Stimulated activated naive B cell treated with anti-CD40 and anti-IgM and Interleukin-4, amounts not matched to agents 10 μg/mL and 1 μg/mL and 100 μg/mL, for 72 hours (primary cell): ENCODE measurements at regions not wholly inside any gene's neighbourhood (a gene's known extent, or its start where the extent isn't known, plus 50 kb on each side); places are given as distances from the start of the nearest gene placed in this dataset.
"Not testable (repeated sequence)": the region's sequence is repeated elsewhere in the genome, so short reads cannot be mapped to it uniquely, and the experiment has no call there.

ENCODE experiments used
- ATAC-seq, 2 donors: fragments of 150-1000 bp; cut with Tn5 transposase; replicated peaks; 2 replicates each; pipeline ENCODE4 v1.10.0; 2021; ENCODE audit warnings: moderate library complexity in 1 of 2
- DNase-seq: peaks from one replicate; pipeline ENCODE4 v3.0.0; 2021
- H3K27ac Mint-ChIP-seq: one replicate; pipeline ENCODE4 v1.8.0; 2022; ENCODE audit warnings: mild to moderate bottlenecking, mixed read lengths
- H3K27me3 Mint-ChIP-seq, 2 donors: one replicate each; pipeline ENCODE4 v1.8.0; 2022; ENCODE audit warnings: mixed read lengths in 2 of 2
- H3K36me3 Mint-ChIP-seq, 2 donors: one replicate each; pipeline ENCODE4 v1.8.0; 2022; ENCODE audit warnings: mixed read lengths in 2 of 2, mild to moderate bottlenecking in 1 of 2
- H3K4me1 Mint-ChIP-seq, 2 donors: one replicate each; pipeline ENCODE4 v1.8.0; 2022; ENCODE audit warnings: mixed read lengths in 2 of 2, mild to moderate bottlenecking in 1 of 2
- H3K4me3 Mint-ChIP-seq, 2 donors: one replicate each; pipeline ENCODE4 v1.8.0; 2022; ENCODE audit warnings: mild to moderate bottlenecking in 2 of 2, mixed read lengths in 2 of 2, moderate library complexity in 1 of 2
- H3K9me3 Mint-ChIP-seq, 2 donors: one replicate each; pipeline ENCODE4 v1.8.0; 2022; ENCODE audit warnings: mixed read lengths in 2 of 2, mild to moderate bottlenecking in 1 of 2

DNA sequence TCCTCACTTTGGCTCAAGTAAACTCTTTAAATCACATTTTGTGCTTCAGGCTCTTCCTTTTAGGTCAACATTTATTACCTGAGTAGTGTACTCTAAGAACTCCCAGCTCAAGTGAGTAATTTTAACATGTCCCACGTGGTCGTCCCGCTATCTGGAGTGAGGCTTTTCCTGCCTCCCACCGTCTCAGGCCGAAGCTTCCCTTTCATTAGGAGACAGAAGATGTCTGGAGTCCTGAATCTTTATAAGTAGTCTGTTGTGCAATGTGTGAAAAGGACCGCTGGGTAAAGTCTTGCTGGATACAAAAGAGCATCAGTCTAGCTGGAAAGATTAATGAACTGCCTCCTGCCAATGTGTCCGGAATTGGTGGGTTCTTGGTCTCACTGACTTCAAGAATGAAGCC lies 117.7 kb upstream of the NEIL3 start:
- no peak overlapping the region for H3K27ac Mint-ChIP-seq
- H3K9me3 Mint-ChIP-seq: peaks cover 3 to 4% of the 10 kb centered on the region in 2 donors
- no peaks in the 10 kb centered on the region for H3K4me1 Mint-ChIP-seq
- H3K4me3 Mint-ChIP-seq: no peak overlapping the region
- no peak for DNase-seq
- no peaks in the 10 kb centered on the region for H3K36me3 Mint-ChIP-seq
- no peaks in the 10 kb centered on the region for H3K27me3 Mint-ChIP-seq
- ATAC-seq: no peak

DNA sequence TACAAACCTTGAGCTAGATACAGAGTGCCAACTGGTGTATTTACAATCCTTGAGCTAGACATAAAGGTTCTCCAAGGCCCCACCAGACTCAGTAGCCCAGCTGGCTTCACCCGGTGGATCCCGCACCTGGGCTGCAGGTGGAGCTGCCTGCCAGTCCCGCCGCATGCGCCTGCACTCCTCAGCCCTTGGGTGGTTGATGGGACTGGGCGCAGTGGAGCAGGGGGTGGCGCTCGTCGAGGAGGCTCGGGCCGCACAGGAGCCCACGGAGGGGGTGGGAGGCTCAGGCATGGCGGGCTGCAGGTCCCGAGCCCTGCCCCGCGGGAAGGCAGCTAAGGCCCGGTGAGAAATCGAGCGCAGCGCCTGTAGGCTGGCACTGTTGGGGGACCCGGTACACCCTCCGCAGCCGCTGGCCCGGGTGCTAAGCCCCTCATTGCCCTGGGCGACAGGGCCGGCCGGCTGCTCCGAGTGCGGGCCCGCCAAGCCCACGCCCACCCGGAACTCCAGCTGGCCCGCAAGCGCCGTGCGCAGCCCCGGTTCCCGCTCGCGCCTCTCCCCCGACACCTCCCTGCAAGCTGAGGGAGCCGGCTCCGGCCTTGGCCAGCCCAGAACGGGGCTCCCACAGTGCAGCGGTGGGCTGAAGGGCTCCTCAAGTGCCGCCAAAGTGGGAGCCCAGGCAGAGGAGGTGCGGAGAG lies 116.5 kb upstream of the NEIL3 start:
- not testable (repeated sequence) for H3K4me1 Mint-ChIP-seq, H3K9me3 Mint-ChIP-seq, H3K27ac Mint-ChIP-seq, H3K36me3 Mint-ChIP-seq, H3K4me3 Mint-ChIP-seq, H3K27me3 Mint-ChIP-seq, ATAC-seq, DNase-seq

DNA sequence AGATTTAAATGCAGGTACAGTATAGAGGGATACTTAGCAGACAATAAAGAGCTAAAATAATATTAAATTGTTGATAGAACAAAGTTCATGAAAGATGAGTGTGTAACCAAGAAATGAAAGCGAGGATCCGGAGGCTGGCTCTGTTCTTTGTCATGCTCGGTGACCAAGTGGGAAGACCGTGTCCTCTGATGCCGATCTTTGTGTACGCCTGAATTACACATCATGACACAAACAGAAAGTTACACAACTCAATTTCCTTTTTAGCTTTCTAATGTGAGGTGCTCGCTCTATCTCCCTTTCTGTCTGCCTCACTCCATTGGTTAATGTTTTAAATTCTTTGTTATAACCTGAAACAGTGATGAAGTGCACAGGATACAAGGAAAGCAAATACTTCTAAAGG lies 114.8 kb upstream of the NEIL3 start:
- DNase-seq (no peak), ATAC-seq (no peak)
- Mint-ChIP-seq H3K4me3 (no peak overlapping the region), H3K27ac (no peak overlapping the region), H3K4me1 (no peaks in the 10 kb centered on the region), H3K9me3 (peaks cover 7 to 8% of the 10 kb centered on the region in 2 donors), H3K36me3 (no peaks in the 10 kb centered on the region), H3K27me3 (no peaks in the 10 kb centered on the region)

DNA sequence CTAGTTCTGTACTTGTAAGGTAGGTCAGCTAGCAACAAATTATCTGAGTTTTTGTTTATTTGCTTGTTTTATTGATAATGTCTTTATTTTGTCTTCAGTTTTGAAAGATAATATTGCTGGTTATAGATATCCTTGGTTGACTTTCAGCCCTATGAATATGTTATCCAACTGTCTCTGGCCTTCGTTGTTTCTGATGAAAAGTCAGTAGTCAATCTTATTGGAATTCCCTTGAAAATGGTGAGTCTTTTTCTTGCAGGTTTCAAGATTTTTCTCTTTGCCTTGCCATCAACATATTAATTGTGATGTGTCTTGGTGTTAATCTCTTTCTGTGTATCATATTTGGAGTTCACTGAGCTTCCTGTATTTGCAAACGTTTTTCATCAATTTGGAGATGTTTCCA lies 113.1 kb upstream of the NEIL3 start:
- Mint-ChIP-seq H3K4me3 (no peak overlapping the region), H3K27ac (no peak overlapping the region), H3K36me3 (no peaks in the 10 kb centered on the region), H3K4me1 (no peaks in the 10 kb centered on the region), H3K9me3 (peaks cover 7 to 8% of the 10 kb centered on the region in 2 donors), H3K27me3 (no peaks in the 10 kb centered on the region)
- ATAC-seq (no peak), DNase-seq (no peak)

DNA sequence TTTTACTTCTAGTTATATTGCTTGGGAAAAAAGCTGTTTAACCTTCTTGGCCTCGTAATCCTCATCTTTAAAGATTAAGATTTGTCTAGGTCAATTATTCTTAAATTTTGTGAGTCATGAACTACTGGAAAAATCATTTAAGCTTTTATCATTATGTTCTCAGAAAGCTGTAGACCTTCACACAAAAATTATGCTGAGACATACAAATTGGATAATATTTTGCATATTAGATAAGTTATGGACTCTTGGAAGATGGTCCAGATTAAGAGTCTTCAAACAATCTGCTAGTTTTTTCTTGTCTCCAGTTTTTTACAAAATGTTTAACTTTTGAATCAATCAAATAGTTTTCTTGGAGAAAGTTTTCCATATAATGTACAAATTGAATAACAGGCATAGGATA lies 108.1 kb upstream of the NEIL3 start:
- Mint-ChIP-seq H3K36me3 (no peaks in the 10 kb centered on the region), H3K27me3 (no peaks in the 10 kb centered on the region), H3K4me1 (no peaks in the 10 kb centered on the region), H3K9me3 (peaks cover 5 to 8% of the 10 kb centered on the region in 2 donors), H3K4me3 (no peak overlapping the region), H3K27ac (no peak overlapping the region)
- no peak for ATAC-seq
- DNase-seq: no peak

DNA sequence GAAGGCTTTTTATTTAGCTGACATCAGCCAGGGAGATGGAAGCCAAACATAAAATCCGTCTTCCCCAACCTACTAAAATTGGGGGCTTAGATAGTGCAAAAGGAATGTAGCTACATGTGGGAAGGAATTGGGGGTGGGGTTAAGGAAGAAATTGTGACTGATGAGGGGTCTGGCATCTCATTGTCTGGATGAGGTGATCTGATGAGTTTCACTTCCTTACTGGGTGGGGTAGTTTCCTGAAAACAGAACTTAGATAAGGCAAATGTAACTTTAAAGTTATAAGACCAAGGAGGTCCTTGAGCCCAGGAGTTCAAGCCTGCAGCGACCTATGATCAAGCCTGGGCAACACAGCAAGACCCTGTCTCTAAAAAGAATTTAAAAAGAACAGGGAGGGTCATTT lies 105.5 kb upstream of the NEIL3 start:
- ATAC-seq: no peak

DNA sequence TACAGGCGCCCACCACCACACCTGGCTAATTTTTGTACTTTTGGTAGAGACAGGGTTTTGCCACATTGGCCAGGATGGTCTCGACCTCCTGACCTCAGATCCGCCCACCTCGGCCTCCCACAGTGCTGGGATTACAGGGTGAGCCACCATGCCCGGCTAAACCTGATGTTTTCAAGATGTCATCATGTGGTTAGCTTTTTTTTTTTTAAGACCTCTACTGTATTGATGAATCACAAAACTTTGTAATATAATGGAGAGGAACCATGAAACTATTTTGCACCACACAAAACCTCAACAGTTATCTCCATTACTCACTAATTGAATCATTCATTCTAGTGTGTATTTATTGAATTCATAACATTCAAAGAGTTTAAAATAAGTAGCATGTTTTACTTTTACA lies 94.7 kb upstream of the NEIL3 start:
- Mint-ChIP-seq H3K4me3 (no peak overlapping the region), H3K4me1 (no peaks in the 10 kb centered on the region), H3K36me3 (no peaks in the 10 kb centered on the region), H3K27ac (no peak overlapping the region), H3K27me3 (no peaks in the 10 kb centered on the region), H3K9me3 (no peaks in the 10 kb centered on the region)
- ATAC-seq (no peak), DNase-seq (no peak)

More for the DNA sequence above, 105.5 kb upstream of the NEIL3 start:
- Mint-ChIP-seq H3K4me3 (no peak overlapping the region), H3K36me3 (no peaks in the 10 kb centered on the region), H3K27ac (no peak overlapping the region), H3K27me3 (no peaks in the 10 kb centered on the region), H3K4me1 (no peaks in the 10 kb centered on the region), H3K9me3 (peaks cover 3 to 4% of the 10 kb centered on the region in 2 donors)
- DNase-seq: no peak

DNA sequence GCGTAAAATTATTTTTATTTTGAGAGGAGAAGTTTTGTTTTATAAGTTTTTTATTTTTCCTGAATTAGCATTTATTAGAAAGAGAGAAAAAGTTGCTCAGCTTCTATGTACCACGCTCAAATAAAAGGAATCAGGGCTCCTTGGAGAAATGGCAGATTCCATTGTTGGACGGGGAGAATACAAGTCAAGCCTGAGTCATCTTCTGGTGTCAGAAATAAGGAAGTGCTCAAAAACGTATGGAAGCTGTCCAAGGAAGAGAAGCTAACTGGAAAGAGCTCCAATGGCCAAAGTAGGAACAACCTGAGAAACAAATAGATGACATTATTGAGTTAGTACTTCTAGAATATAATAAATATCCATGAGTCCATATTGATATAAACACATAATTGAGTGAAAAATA lies 89.3 kb upstream of the NEIL3 start:
- H3K27me3 Mint-ChIP-seq: no peaks in the 10 kb centered on the region
- DNase-seq: no peak
- H3K27ac Mint-ChIP-seq: no peak overlapping the region
- no peaks in the 10 kb centered on the region for H3K4me1 Mint-ChIP-seq
- no peaks in the 10 kb centered on the region for H3K36me3 Mint-ChIP-seq
- no peaks in the 10 kb centered on the region for H3K9me3 Mint-ChIP-seq
- ATAC-seq: no peak
- no peak overlapping the region for H3K4me3 Mint-ChIP-seq

DNA sequence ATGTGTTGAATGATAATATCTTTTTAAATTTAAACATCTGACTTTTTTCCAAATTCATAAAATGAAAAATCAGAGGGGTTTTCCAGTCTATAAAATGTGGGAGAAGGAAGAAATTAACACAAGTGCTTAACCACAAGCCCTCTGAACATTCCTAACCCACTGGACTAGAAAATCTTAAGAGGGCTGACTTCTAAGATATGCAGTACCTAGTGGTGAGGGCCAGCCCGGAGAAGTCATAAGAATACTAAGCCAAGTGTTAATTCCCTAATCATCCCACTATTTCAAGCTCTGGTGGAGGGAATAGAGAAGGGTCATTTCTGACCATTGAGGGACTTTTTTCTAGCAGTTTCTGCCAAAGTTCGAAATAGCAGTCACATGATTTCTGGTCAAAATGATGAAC lies 86.9 kb upstream of the NEIL3 start:
- Mint-ChIP-seq H3K27ac (no peak overlapping the region), H3K4me1 (no peaks in the 10 kb centered on the region), H3K27me3 (no peaks in the 10 kb centered on the region), H3K4me3 (no peak overlapping the region), H3K36me3 (no peaks in the 10 kb centered on the region), H3K9me3 (peaks cover 0 to 2% of the 10 kb centered on the region in 2 donors)
- DNase-seq (no peak), ATAC-seq (no peak)

DNA sequence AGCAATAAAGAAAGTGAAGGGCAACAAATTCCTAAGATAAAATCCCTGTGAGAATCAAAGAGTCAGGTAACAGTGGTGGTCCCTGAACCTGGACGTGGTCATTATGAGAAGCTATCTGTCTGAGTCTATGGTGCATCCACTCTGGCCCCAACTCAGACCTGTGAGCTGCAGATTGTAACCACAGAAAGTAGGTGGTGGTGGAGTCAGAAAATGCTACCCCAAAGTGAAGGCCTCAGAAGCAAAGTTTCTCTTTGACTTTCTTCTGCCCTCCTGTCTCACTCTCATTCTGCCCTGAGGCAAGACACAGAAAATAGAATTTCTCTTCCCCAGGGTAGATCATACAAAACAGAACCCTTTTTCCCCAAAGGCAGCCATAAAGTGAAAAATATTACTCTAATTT lies 84.1 kb upstream of the NEIL3 start:
- no peaks in the 10 kb centered on the region for H3K36me3 Mint-ChIP-seq
- DNase-seq (no peak), ATAC-seq (no peak)
- H3K4me3 Mint-ChIP-seq: no peak overlapping the region
- no peak overlapping the region for H3K27ac Mint-ChIP-seq
- no peaks in the 10 kb centered on the region for H3K4me1 Mint-ChIP-seq
- H3K27me3 Mint-ChIP-seq: no peaks in the 10 kb centered on the region
- peaks cover 0 to 2% of the 10 kb centered on the region in 2 donors for H3K9me3 Mint-ChIP-seq

DNA sequence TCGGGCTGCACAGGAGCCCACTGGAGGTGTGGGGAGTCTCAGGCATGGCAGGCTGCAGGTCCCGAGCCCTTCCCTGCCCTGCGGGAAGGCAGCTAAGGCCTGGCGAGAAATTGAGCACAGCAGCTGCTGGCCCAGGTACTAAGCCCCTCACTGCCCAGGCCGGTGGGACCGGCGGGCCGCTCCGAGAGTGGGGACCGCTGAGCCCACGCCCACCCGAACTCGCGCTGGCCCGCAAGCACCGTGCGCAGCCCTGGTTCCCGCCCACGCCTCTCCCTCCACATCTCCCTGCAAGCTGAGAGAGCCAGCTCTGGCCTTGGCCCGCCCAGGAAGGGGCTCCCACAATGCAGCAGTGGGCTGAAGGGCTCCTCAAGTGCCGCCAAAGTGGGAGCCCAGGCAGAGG lies 82.0 kb upstream of the NEIL3 start:
- DNase-seq (no peak), ATAC-seq (no peak)
- Mint-ChIP-seq H3K27me3 (no peaks in the 10 kb centered on the region), H3K9me3 (peaks cover 0 to 2% of the 10 kb centered on the region in 2 donors), H3K4me3 (no peak overlapping the region), H3K4me1 (no peaks in the 10 kb centered on the region), H3K36me3 (no peaks in the 10 kb centered on the region), H3K27ac (no peak overlapping the region)

DNA sequence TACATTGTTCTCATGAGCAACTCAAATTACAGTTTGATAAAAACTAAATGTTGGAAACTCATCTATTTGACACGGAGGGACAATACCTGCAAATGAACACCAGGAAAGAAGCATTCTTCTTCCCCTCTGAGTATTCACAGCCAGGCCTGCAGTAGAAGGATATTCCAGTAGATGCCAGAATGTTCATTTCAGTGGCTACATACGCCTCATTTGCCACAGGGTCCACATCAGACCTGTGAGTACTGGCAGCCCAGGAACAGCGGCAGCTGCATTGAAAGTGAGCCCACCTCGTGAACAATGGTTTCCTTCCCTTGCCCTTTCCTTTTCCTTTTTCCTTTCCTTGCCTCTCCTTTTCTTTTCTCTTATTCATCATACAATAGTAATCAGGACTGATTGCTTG lies 81.1 kb upstream of the NEIL3 start:
- Mint-ChIP-seq H3K27ac (no peak overlapping the region), H3K4me1 (no peaks in the 10 kb centered on the region), H3K27me3 (no peaks in the 10 kb centered on the region), H3K9me3 (peaks cover 0 to 2% of the 10 kb centered on the region in 2 donors), H3K36me3 (no peaks in the 10 kb centered on the region), H3K4me3 (no peak overlapping the region)
- DNase-seq (no peak), ATAC-seq (no peak)

DNA sequence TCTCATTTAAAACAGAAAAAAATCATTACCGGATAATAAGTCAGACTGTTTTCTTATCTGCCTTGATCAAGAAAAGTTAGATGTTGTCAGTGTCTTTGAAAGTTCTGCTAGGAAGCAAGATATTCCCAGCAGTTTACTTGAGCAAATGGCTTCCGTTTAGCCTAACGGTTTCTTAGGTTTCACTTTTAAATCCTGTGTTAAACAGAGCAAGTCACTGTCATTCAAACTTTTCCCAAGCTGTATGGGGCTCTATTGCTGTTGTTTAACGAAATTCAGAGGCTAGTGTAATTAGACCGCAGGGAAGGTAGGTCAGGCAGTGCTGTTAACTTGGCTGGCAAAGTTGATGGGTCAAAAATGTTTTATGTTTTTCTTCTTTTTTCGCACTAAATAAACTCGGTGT lies 80.3 kb upstream of the NEIL3 start:
- H3K9me3 Mint-ChIP-seq: peaks cover 0 to 2% of the 10 kb centered on the region in 2 donors
- H3K36me3 Mint-ChIP-seq: no peaks in the 10 kb centered on the region
- DNase-seq: no peak
- H3K27me3 Mint-ChIP-seq: no peaks in the 10 kb centered on the region
- H3K27ac Mint-ChIP-seq: no peak overlapping the region
- H3K4me3 Mint-ChIP-seq: peak overlapping the region in 1 of 2 donors; percentile 48
- no peak for ATAC-seq
- no peaks in the 10 kb centered on the region for H3K4me1 Mint-ChIP-seq

DNA sequence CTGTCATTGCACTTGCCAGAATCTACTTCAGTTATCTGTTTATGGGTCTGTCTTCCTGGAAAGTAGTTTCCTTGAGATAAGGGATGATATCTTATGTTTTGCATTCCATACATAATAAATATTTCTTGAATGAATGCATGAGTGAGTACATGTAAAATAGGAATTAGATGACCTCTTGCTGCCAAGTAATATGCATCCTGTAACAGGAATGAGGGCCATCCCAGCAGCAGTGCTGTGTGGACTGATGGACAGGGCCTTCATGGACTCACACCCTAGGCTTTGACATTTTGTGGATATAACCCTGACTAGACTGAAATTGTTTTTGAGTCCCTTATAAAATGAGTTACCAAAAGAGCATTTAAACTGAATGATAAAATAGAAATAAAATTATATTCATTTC lies 77.2 kb upstream of the NEIL3 start:
- Mint-ChIP-seq H3K9me3 (no peaks in the 10 kb centered on the region), H3K4me3 (no peak overlapping the region), H3K27me3 (no peaks in the 10 kb centered on the region), H3K36me3 (no peaks in the 10 kb centered on the region), H3K4me1 (no peaks in the 10 kb centered on the region), H3K27ac (no peak overlapping the region)
- no peak for DNase-seq
- no peak for ATAC-seq

DNA sequence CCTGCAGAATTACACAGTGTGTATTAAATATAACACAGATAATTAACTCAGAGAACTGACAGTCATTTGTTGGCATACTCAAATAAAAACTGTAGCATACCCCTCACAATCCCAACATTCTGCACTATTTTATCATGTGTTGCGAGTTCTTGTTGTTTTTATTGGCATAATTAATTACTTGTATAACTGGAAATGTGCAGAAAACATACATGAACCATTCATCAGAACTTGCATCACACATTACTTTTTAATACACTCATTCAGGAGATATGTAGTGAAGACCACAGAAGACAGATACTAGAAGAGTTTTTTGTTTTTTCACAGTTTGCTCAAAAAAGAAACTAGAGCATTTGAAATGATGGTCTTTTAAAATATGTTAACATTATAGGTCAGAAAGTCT lies 74.6 kb upstream of the NEIL3 start:
- Mint-ChIP-seq H3K9me3 (no peaks in the 10 kb centered on the region), H3K4me3 (no peak overlapping the region), H3K27me3 (no peaks in the 10 kb centered on the region), H3K4me1 (no peaks in the 10 kb centered on the region), H3K27ac (no peak overlapping the region), H3K36me3 (no peaks in the 10 kb centered on the region)
- DNase-seq (no peak), ATAC-seq (no peak)

DNA sequence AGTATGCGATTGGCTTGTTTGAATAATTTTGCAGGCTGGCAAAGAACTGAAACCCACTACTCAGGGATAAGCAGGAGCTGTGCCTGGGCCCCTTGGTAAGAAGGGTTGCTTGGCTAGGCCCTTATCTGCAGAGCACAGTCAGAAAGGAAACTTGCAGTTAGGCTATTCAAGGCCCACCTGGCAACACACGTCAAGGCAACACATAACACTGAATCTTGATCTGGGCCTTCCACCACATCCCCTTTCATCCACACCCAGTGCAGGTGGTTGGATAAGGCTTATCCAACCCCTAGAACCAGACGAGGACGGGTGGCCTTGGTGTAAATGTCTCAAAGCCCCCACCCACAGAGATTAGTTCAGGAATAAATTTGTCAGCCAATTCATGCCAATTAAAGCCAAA lies 72.8 kb upstream of the NEIL3 start:
- H3K4me1 Mint-ChIP-seq: no peaks in the 10 kb centered on the region
- no peak for DNase-seq
- no peak overlapping the region for H3K27ac Mint-ChIP-seq
- ATAC-seq: no peak
- no peaks in the 10 kb centered on the region for H3K9me3 Mint-ChIP-seq
- no peaks in the 10 kb centered on the region for H3K36me3 Mint-ChIP-seq
- no peaks in the 10 kb centered on the region for H3K27me3 Mint-ChIP-seq
- no peak overlapping the region for H3K4me3 Mint-ChIP-seq
